DND-41 (cell line): ENCODE measurements at regions not wholly inside any gene's neighbourhood (a gene's known extent, or its start where the extent isn't known, plus 50 kb on each side); places are given as distances from the start of the nearest gene placed in this dataset.

Source experiments
- CTCF ChIP-seq: IDR thresholded peaks from 2 replicates; pipeline ENCODE4 v1.5.1; 2012; ENCODE audit warnings: borderline replicate concordance, low read length, moderate library complexity, mild to moderate bottlenecking; ENCODE audit not compliant: poor library complexity, severe bottlenecking; ENCODE audit errors: extremely low read depth
- EZH2 ChIP-seq: IDR thresholded peaks from 3 replicates; pipeline ENCODE4 v1.6.1; 2012; ENCODE audit warnings: borderline replicate concordance, low read depth, mild to moderate bottlenecking, moderate library complexity, low read length, inconsistent platforms; ENCODE audit not compliant: severe bottlenecking

- TF ChIP-seq EZH2 (no peak), CTCF (no peak)
Measured at GRCh38 chr14:99028041-99028440, 244.0 kb downstream of the BCL11B start.
